Kidney (tissue), 13 donors: ENCODE measurements at regions not wholly inside any gene's neighbourhood (a gene's known extent, or its start where the extent isn't known, plus 50 kb on each side); places are given as distances from the start of the nearest gene placed in this dataset.

Source experiments
- DNase-seq, 5 donors: peaks; one replicate each; pipeline ENCODE4 v3.0.0-alpha.2; 2013 to 2020
- FAIRE-seq: peaks from 2 replicates; lab custom pipeline; 2012; peaks lifted over from hg19 to GRCh38; lab: Jason Lieb, UNC
- H3K27ac ChIP-seq, 2 donors: one replicate each; pipeline ENCODE4 v1.7.0; 2013; ENCODE audit warnings: low read depth in 2 of 2, low read length in 2 of 2, inconsistent platforms in 1 of 2
- H3K27me3 ChIP-seq: one replicate; pipeline ENCODE4 v1.7.1; 2013; ENCODE audit warnings: low read length, inconsistent platforms; ENCODE audit not compliant: control insufficient read depth, insufficient read depth
- H3K36me3 ChIP-seq, 3 donors: one replicate each; pipeline versions ENCODE4 v1.7.0 to v1.7.1; 2013; ENCODE audit warnings: low read length in 3 of 3, control low read depth in 1 of 3, inconsistent platforms in 1 of 3; ENCODE audit not compliant: insufficient read depth in 3 of 3, control insufficient read depth in 2 of 3
- H3K4me1 ChIP-seq, 3 donors: one replicate each; pipeline versions ENCODE4 v1.7.0 to v1.7.1; 2013; ENCODE audit warnings: low read length in 3 of 3, inconsistent platforms in 1 of 3, low read depth in 1 of 3; ENCODE audit not compliant: control insufficient read depth in 2 of 3, insufficient read depth in 2 of 3
- H3K4me3 ChIP-seq, 3 donors: one replicate each; pipeline versions ENCODE4 v1.7.0 to v1.8.1; 2013; ENCODE audit warnings: low read length in 3 of 3, control low read depth in 1 of 3, inconsistent platforms in 1 of 3
- H3K9ac ChIP-seq, 3 donors: one replicate each; pipeline versions ENCODE4 v1.7.0 to v1.7.1; 2013; ENCODE audit warnings: low read length in 3 of 3, control low read depth in 1 of 3, inconsistent platforms in 1 of 3
- H3K9me3 ChIP-seq, 3 donors: one replicate each; pipeline versions ENCODE4 v1.7.0 to v1.7.1; 2013; ENCODE audit warnings: low read length in 3 of 3, control low read depth in 1 of 3, inconsistent platforms in 1 of 3; ENCODE audit not compliant: control insufficient read depth in 2 of 3, insufficient read depth in 1 of 3
- CTCF ChIP-seq: IDR thresholded peaks from 3 replicates; pipeline ENCODE4 v1.5.1; 2012; ENCODE audit warnings: mild to moderate bottlenecking, moderate library complexity, borderline replicate concordance; ENCODE audit not compliant: insufficient read depth; ENCODE audit errors: extremely low read depth
- intact Hi-C: fragments of 100-400 bp; cut with DNase I; formaldehyde crosslinking; loops from one replicate; pipeline ENCODE4 v1.11.1; 2022
- donor health status: control.
- donor health status: control.
- donor health status: control.
- donor health status: control.
- donor health status: control.
- donor health status: DM: yes; HTN: yes; CAD: no.
- donor health status: Normal renal cell carcinoma (clear cell type).

- H3K4me1 ChIP-seq, result no peaks in the 10 kb centered on the region
- H3K9ac ChIP-seq, result no peak overlapping the region
- DNase-seq, result peak in 1 of 5 donors; percentile 11
- H3K27ac ChIP-seq, result no peak overlapping the region
- intact Hi-C loops, result no loop called here
- H3K36me3 ChIP-seq, result no peaks in the 10 kb centered on the region
- peaks cover 0 to 3% (median 0%) of the 10 kb centered on the region in 3 donors for H3K9me3 ChIP-seq
- no peaks in the 10 kb centered on the region for H3K27me3 ChIP-seq
- no peak for TF ChIP-seq CTCF
- no peak overlapping the region for H3K4me3 ChIP-seq
- no peak for FAIRE-seq
Measured at GRCh38 chr16:80372341-80372740, 168.5 kb upstream of the DYNLRB2 start.

- no peaks in the 10 kb centered on the region for H3K36me3 ChIP-seq
Measured at GRCh38 chr16:80369138-80369958, 171.4 kb upstream of the DYNLRB2 start.

GRCh38 chr16:80367037-80367658 lies 173.6 kb upstream of the DYNLRB2 start:
- no peaks in the 10 kb centered on the region for H3K27me3 ChIP-seq
- H3K9me3 ChIP-seq, result no peaks in the 10 kb centered on the region
- no peak for TF ChIP-seq CTCF
- no peaks in the 10 kb centered on the region for H3K36me3 ChIP-seq
- H3K9ac ChIP-seq, result no peak overlapping the region
- intact Hi-C loops, result no loop called here
- no peaks in the 10 kb centered on the region for H3K4me1 ChIP-seq
- DNase-seq (no peak), FAIRE-seq (no peak)
- no peak overlapping the region for H3K4me3 ChIP-seq
- H3K27ac ChIP-seq, result no peak overlapping the region

More at GRCh38 chr16:80369138-80369958, 171.4 kb upstream of the DYNLRB2 start:
- FAIRE-seq (no peak), DNase-seq (peak in 4 of 5 donors; percentile 70 to 85 (median 72))
- H3K4me3 ChIP-seq, result no peak overlapping the region
- H3K9me3 ChIP-seq, result peaks cover 0 to 3% (median 0%) of the 10 kb centered on the region in 3 donors
- H3K27ac ChIP-seq, result no peak overlapping the region
- H3K27me3 ChIP-seq, result no peaks in the 10 kb centered on the region
- H3K9ac ChIP-seq, result no peak overlapping the region
- intact Hi-C loops, result no loop called here
- no peaks in the 10 kb centered on the region for H3K4me1 ChIP-seq
- peak; percentile 31 for TF ChIP-seq CTCF
